ENCODE measurements at regions not wholly inside any gene's neighbourhood (a gene's known extent, or its start where the extent isn't known, plus 50 kb on each side); places are given as distances from the start of the nearest gene placed in this dataset.

DNA sequence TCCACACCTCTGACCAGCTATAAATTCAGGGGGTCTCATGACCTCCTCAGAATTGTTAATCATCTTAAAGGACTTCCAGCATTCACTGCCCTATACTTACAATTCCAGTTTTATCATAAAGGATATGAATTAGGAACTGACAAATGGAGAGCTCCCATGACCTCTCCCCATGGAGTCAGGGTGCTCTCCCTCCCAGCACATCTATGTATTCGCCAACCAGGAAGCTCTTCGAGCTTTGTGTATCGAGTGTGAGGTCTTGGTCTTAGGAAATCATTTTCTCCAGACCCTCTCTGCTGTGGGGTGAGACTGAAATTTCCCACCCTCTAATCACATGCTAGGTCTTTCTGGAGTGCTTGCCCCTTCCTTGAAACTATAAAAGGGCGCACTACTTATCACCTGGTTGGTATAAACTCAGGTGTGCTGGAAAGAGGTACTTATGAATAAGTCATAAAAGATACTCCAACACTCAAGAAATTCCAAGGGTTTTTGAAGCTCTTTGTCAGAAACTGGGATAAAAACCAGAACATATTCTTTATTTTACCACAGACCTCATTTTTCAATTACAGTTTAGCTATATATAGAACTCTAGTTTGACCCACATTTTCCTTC, 238.4 kb upstream of the OPRM1 start:
- CTCF ChIA-PET (ENCODE audit: low intra/inter-chr PET ratio, low total read pairs): no interaction called here
- FAIRE-seq: no peak

More for the DNA sequence above, 238.4 kb upstream of the OPRM1 start:
- no peak overlapping the region for H3K4me3 ChIP-seq (replicated peaks in 1 of 3; ENCODE audit: insufficient read depth in 1 of 3, low read depth in 2 of 3, low read length in 3 of 3)
- in situ Hi-C loops (cut with HindIII; ENCODE audit: extremely low pct_ligation_motif_present, low pct_unique_long_range_greater_than_20kb) (no loop called here), intact Hi-C loops (cut with micrococcal nuclease; ENCODE audit: unreplicated experiment) (no loop called here)
- 0% methylated on average over 4 of the region's 4 CpGs for WGBS (ENCODE audit: low lambda C conversion rate)
- no peaks in the 10 kb centered on the region for H3K36me3 ChIP-seq (replicated peaks in 1 of 2; ENCODE audit: control insufficient read depth in 1 of 2, insufficient read depth in 2 of 2, low read length in 2 of 2)
- ATAC-seq: no peak
- H2AFZ ChIP-seq (ENCODE audit: low read length): no peak overlapping the region
- DNase-seq (ENCODE audit: low spot score): no peak
- H3K27ac ChIP-seq (ENCODE audit: extremely low read length, insufficient read depth, low read length): no peak overlapping the region
- no peak for TF ChIP-seq REPIN1 (CRISPR knock-in tag; IDR thresholded peaks at IDR 0.05; ENCODE audit: borderline replicate concordance, low read depth)
- no peak for TF ChIP-seq CREB1 (IDR thresholded peaks at IDR 0.05)
- TF ChIP-seq CREB1 (CRISPR knock-in tag; IDR thresholded peaks at IDR 0.05): no peak
- no peak for TF ChIP-seq MAFF (IDR thresholded peaks at IDR 0.05; ENCODE audit: low read depth, low read length)
- no peak for TF ChIP-seq MIER2 (CRISPR knock-in tag; IDR thresholded peaks at IDR 0.05)
- no peak for TF ChIP-seq EHMT2 (IDR thresholded peaks at IDR 0.05; ENCODE audit: borderline replicate concordance, low read depth, low read length)
- no peak for TF ChIP-seq ZNF446 (CRISPR knock-in tag; IDR thresholded peaks at IDR 0.05)
- TF ChIP-seq, protein P1, sequence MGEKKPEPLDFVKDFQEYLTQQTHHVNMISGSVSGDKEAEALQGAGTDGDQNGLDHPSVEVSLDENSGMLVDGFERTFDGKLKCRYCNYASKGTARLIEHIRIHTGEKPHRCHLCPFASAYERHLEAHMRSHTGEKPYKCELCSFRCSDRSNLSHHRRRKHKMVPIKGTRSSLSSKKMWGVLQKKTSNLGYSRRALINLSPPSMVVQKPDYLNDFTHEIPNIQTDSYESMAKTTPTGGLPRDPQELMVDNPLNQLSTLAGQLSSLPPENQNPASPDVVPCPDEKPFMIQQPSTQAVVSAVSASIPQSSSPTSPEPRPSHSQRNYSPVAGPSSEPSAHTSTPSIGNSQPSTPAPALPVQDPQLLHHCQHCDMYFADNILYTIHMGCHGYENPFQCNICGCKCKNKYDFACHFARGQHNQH (CRISPR knock-in tag; IDR thresholded peaks at IDR 0.05): no peak
- no peak for TF ChIP-seq ZNF724P (CRISPR knock-in tag; IDR thresholded peaks at IDR 0.05; ENCODE audit: borderline replicate concordance)
- TF ChIP-seq, protein P2, sequence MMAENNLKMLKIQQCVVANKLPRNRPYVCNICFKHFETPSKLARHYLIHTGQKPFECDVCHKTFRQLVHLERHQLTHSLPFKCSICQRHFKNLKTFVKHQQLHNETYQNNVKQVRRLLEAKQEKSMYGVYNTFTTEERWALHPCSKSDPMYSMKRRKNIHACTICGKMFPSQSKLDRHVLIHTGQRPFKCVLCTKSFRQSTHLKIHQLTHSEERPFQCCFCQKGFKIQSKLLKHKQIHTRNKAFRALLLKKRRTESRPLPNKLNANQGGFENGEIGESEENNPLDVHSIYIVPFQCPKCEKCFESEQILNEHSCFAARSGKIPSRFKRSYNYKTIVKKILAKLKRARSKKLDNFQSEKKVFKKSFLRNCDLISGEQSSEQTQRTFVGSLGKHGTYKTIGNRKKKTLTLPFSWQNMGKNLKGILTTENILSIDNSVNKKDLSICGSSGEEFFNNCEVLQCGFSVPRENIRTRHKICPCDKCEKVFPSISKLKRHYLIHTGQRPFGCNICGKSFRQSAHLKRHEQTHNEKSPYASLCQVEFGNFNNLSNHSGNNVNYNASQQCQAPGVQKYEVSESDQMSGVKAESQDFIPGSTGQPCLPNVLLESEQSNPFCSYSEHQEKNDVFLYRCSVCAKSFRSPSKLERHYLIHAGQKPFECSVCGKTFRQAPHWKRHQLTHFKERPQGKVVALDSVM (CRISPR knock-in tag; IDR thresholded peaks at IDR 0.05): no peak
- no peak for TF ChIP-seq ZNF207 (IDR thresholded peaks at IDR 0.05; ENCODE audit: borderline replicate concordance)
- no peak for TF ChIP-seq ZNF235 (CRISPR knock-in tag; IDR thresholded peaks at IDR 0.05; ENCODE audit: borderline replicate concordance)
- TF ChIP-seq, protein P3, sequence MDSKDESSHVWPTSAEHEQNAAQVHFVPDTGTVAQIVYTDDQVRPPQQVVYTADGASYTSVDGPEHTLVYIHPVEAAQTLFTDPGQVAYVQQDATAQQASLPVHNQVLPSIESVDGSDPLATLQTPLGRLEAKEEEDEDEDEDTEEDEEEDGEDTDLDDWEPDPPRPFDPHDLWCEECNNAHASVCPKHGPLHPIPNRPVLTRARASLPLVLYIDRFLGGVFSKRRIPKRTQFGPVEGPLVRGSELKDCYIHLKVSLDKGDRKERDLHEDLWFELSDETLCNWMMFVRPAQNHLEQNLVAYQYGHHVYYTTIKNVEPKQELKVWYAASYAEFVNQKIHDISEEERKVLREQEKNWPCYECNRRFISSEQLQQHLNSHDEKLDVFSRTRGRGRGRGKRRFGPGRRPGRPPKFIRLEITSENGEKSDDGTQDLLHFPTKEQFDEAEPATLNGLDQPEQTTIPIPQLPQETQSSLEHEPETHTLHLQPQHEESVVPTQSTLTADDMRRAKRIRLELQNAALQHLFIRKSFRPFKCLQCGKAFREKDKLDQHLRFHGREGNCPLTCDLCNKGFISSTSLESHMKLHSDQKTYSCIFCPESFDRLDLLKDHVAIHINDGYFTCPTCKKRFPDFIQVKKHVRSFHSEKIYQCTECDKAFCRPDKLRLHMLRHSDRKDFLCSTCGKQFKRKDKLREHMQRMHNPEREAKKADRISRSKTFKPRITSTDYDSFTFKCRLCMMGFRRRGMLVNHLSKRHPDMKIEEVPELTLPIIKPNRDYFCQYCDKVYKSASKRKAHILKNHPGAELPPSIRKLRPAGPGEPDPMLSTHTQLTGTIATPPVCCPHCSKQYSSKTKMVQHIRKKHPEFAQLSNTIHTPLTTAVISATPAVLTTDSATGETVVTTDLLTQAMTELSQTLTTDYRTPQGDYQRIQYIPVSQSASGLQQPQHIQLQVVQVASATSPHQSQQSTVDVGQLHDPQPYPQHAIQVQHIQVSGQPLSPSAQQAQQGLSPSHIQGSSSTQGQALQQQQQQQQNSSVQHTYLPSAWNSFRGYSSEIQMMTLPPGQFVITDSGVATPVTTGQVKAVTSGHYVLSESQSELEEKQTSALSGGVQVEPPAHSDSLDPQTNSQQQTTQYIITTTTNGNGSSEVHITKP (CRISPR knock-in tag; IDR thresholded peaks at IDR 0.05; ENCODE audit: low read depth): no peak
- TF ChIP-seq AHR (CRISPR knock-in tag; IDR thresholded peaks at IDR 0.05): no peak
- TF ChIP-seq, protein P4, sequence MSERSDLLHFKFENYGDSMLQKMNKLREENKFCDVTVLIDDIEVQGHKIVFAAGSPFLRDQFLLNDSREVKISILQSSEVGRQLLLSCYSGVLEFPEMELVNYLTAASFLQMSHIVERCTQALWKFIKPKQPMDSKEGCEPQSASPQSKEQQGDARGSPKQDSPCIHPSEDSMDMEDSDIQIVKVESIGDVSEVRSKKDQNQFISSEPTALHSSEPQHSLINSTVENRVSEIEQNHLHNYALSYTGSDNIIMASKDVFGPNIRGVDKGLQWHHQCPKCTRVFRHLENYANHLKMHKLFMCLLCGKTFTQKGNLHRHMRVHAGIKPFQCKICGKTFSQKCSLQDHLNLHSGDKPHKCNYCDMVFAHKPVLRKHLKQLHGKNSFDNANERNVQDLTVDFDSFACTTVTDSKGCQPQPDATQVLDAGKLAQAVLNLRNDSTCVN (CRISPR knock-in tag; IDR thresholded peaks at IDR 0.05; ENCODE audit: borderline replicate concordance): no peak
- no peak for TF ChIP-seq ETV6 (CRISPR knock-in tag; conservative IDR thresholded peaks at IDR 0.05)
- no peak for TF ChIP-seq NFKBIZ (CRISPR knock-in tag; IDR thresholded peaks at IDR 0.05)
- TF ChIP-seq RARG (CRISPR knock-in tag; IDR thresholded peaks at IDR 0.05; ENCODE audit: low read depth): no peak
- no peak for TF ChIP-seq JUN (CRISPR knock-in tag; IDR thresholded peaks at IDR 0.05)
- no peaks in the 10 kb centered on the region for H3K9me3 ChIP-seq (ENCODE audit: low read length)
- BruUV-seq (replicated peaks): no TSS peak
- no peaks in the 10 kb centered on the region for H3K79me2 ChIP-seq (ENCODE audit: insufficient read depth, low read length)
- no peak overlapping the region for H3K9ac ChIP-seq (ENCODE audit: insufficient read depth, low read depth, low read length)
- no peak overlapping the region for H3K4me2 ChIP-seq (ENCODE audit: low read depth, low read length)
- POLR2A ChIA-PET: no interaction called here
- no peaks in the 10 kb centered on the region for H4K20me1 ChIP-seq (ENCODE audit: insufficient read depth, low read length)
- no peaks in the 10 kb centered on the region for H3K27me3 ChIP-seq (ENCODE audit: control insufficient read depth in 1 of 2, insufficient read depth in 2 of 2, low read length in 2 of 2)
- no peaks in the 10 kb centered on the region for H3K4me1 ChIP-seq (ENCODE audit: insufficient read depth, low read length)
